Midbrain (tissue), 1 donor: ENCODE measurements at regions not wholly inside any gene's neighbourhood (a gene's known extent, or its start where the extent isn't known, plus 50 kb on each side); places are given as distances from the start of the nearest gene placed in this dataset.
A peak's percentile ranks its signal among the peaks of the same experiment; 100 is the strongest.

Source experiments
- DNase-seq: peaks from one replicate; lab custom pipeline; 2025; lab: John Stamatoyannopoulos, UW

DNA sequence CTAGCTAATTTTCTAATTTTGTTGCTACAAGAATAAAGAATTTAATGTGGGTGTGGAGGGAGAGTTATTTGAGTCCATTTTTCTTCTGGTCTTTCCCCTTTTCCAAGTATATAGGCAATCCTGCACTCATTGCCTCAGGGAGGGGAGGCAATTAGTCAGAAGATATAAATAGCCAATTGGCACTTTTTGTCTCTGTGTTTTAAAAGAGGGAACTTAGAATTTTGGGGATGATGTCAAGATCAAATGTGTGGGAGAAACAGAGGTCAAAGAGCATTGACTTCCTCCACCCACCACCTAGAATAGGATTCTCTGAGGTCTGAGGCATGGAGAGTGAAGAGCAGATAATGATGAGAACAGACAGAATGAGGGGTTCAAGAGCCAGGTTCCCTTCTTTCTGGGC is 120.3 kb upstream of the ZC3H12C start:
- DNase-seq: no peak

DNA sequence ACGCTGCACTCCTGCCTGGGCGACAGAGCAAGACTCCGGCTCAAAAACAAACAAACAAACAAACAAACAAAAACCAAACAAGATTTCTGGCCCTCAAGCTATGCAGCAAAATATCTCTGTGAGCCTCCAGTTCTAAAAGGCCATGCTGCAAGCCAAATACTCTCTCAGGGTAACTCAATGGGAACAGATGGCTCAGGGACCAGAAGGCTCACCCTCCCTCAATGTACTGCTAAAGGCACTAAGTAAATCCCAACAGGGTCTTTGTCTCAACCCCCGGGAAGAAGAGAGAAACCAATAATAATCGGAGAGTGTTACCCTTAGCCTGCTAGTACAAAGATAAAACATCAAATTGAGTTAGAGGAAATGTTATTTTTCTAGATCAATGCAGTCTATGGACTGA is 119.7 kb upstream of the ZC3H12C start:
- DNase-seq: no peak

DNA sequence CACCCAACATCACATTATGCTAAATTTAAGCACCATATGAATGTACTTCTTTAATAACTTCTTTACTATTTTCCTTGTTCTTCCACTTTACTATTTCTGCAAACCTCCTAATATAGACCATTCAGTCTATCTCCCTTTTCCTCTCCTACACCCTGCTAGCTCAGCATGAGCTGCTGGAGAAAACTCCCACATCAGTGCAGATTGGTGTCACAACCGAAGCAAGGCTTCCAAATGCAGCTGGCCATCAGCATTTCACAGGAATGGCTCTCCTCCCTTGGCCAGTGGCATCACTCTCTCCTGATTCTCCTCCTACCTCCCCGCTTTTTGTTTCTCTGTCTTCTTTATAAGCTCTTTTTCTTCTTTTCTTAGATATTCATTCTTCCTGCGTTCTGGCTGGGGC is 118.7 kb upstream of the ZC3H12C start:
- no peak for DNase-seq

DNA sequence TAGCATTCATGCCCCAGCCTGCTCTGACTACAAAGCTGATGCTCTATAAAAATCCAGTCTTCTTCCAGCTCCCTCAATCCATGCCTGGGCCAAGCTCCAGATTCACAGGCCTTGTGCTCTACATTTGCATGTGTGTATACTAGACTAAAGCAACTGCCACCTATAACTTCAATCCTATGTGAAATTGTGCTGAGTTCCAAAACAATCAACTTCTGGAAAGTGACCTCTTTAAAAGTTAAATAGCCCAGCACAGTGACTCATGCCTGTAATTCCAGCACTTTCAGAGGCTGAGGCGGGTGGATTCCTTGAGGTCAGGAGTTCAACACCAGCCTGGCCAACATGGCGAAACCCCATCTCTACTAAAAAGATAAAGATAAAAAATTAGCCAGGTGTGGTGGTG is 114.3 kb upstream of the ZC3H12C start:
- DNase-seq: no peak

DNA sequence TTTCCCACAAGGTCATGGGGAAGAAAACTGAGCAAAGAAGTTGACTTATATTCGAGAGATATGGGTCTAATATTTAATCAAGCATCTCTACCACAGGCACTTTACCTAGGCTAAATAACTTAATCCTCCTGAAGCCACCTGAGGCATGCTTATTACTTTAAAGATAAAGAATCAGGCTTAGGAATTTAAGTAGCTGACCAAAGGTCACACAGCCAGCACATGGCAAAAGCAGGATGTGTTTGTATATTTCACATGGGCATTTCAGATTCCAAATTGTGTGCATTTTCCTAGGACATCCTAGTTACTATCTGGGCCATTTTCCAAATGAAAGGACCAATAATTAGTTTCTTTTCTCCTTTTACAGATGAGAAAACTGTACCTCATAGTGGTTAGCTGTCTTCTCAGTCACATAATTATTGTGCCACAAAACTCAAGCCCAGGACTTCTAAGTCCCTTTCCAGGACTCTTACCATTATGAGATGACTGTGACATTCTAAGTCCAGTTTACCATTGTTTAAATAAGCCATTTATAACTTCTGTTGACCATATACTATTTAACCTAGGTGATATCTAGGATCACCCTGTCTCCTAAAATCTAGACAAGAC is 112.1 kb upstream of the ZC3H12C start:
- DNase-seq: no peak

DNA sequence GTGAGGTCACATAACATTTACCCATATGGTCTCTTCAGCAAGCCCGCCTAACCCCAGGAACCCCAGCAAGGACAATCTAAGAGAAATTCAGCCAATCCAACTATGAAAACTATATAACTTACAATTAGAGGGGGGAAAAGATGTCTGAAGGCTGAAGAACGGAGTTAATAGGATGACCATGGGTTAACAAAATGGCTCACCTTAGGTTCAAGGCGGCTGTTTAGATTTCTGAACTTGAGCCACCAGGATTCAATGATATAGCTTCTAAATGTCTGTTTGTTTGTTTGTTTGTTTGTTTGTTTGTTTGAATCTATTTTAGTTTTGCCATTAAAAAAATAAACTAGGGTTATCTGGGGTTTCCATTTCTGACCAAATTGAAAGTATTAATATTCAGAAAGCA is 109.8 kb upstream of the ZC3H12C start:
- DNase-seq: no peak

DNA sequence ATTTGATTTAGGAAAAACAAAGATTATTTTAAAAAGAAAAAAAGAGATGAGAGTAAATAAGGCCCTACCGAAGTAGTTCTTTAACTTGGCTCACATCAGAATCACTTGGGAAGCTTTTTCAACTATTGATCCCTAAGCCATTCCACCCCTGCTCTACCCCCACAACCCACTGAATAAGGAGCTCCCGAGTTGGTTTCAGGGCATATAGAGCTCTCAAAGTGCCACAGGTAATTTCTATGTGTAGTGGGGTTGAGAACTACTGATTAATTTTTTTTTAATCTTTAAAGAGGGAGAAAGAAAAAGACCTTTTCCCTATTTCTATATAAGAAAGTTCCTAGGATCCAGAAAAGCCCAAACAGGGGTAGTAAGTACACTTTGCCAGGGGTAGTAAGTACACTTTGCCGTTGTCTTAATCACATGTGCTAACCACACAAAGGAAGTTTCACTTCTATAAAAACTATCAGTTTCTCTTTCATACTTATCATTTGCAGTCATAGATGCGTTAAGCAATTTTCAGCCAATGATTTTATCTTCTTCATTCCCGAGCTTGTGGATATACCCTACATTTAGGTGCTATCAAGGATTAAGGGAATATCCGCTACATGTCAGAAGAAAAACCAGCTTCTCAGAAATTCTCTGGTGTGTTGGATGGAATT is 108.4 kb upstream of the ZC3H12C start:
- DNase-seq: no peak

DNA sequence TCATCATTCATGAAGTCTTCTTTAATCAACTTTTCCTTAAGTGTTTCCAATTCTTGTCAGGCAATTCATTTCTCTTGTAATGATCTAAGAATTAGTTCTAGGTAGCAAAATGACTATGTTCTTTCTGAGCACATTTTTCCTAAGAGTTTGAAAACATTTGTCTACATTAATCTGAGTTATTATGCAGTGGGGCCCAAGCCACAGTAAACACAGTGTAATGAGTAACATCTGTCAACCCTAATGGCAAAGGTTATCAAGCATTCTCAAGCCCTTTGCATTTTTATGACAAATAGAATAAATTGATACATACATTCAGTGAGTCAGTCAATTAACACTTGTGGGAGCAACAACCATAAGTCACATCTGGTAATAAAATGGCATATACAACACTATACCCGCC is 106.7 kb upstream of the ZC3H12C start:
- no peak for DNase-seq

DNA sequence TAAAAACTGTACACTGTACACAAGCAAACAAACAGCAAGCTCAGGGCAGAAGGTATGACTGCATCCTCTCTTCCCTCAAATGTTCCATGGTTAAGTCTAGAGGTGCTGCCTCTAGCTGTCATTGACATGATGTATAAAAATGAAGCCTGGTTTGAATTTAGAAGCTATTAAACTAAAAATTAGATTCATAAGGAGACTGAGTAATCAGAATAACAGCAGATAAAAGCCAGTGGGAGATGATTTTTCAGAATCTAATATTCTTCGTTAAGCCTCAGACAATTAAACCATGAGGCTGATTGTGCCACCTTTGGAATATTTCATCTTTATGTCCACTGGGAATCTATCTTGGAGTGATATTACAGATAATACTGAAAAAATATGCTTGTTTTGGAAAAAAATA is 101.4 kb upstream of the ZC3H12C start:
- DNase-seq: no peak

DNA sequence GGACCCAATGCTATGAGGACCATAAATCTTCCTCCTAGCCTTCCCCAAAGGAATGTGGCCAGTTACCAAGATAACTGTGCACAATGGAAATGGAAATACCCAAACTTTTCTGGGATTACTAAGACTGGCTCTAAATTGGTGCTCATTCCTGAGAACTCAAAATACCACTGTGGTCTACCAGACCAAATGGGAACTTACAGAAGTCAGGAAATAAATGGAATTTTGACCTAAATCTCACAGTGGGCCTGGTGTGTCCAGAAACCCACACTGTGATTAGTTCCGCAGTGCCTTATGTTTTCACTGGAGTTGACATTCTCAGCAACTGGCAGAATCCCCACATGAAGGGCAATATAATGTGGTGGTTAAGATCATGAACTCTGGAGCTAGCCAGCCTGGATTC is 99.4 kb upstream of the ZC3H12C start:
- DNase-seq: no peak

DNA sequence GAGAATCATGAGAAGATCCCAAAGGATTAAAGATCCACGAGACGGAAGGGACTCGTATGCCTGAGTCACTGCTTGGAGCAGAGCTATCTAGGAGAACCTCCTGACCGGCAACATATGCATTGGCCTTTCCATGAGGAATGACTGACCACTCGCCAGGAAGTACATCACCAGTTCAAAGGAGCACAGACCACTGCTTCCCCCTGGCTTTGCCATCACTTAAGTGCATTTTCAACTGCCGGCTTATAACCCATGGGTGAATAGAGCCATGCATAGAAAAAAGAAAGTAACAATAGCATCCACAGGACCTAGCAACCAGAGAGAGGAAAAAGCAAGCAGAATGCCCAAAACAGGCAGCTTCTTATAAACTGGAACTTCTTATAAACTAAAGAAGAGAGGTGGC is 98.3 kb upstream of the ZC3H12C start:
- DNase-seq: no peak

DNA sequence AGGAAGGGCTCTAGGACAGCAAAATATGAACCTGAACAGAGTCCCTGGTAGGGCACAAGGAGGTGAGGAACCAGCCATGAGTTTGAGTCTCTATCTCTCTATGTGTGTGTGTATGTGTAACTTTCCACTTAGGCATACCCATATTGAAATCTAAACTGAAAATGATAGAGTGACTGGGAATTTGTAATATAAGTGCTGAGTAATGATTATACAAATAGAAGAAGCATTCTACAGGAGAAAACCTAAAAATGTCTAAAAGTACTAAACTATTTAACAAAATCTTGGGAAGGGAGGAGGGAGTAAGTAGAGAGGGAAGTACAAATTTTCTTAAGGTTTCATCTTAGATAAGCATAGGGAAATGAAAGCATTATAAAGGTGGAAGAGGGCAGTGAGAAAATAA is 97.1 kb upstream of the ZC3H12C start:
- no peak for DNase-seq

DNA sequence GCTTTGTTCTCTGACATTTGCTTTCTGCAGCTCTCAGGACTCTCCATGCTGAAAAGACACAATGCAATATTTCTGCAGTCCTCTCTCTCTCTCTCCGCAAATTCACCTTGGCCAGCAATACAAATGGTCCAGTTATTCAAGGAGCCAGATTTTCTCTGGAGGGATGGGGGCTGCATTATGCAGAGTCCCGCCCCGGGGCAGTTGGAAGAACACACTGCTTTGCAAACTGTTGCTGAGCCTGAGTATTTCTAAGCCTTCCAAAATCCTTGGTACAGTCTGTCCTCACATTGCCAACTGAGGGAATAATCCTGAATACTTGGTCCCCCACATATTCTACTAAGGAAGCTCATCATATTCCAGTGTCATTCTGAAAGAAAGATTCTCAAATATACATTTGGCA is 94.3 kb upstream of the ZC3H12C start:
- DNase-seq: peak; percentile 40

DNA sequence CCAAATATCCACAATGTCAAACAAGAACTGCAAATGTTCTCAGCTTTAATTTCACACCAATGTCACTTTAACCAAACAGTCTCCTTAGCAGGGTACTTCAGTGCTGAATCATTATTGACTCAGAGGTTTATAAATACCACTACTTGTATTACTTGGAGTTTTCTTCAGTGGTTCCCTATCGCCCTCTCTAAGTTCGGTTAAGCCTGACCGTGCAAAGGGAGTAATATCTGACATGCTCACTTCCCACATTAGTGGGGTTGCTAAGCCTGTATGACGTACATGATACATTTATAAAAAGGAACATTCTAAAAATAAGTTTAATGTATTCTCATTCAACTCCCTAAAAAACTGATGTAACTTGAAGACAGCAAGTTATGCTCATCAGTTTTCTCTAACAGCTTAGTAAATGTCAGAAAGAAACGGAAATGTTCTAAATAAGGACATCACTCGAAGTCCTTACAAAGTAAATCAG is 93.1 kb upstream of the ZC3H12C start:
- DNase-seq: peak; percentile 13

DNA sequence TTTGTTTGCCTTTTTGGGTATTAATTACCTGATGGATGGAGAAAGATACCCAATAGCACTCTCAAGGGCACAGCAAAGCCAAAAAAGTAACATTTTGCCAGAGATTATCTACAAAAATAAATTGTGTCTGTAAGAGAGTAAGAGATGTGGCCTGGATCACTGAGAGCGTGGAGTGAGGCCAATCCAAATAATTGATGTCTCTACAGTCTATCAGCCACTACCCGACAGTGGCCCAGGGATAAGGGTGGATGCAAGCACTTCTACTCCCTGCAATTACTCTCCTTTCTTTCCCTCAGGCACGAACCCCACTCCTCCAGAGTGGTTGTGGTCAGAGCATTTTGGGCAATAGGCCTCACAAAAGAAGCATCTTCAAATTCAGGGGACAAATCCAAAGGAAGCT is 92.3 kb upstream of the ZC3H12C start:
- DNase-seq: no peak

DNA sequence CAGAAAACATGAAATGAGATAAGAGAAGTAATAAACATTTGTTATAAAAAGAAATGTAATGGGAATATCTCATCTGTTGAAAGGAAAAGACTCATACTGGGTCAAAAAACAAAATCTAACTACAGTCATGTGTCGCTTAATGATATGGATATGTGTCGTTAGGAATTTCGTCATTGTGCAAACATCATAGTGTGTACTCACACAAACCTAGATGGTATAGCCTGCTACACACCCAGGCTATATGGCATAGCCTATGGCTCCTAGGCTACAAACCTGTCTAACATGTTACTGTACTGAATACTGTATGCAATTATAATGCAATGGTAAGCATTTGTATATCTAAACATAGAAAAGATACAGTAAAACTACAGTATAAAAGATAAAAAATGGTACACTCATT is 89.8 kb upstream of the ZC3H12C start:
- no peak for DNase-seq

DNA sequence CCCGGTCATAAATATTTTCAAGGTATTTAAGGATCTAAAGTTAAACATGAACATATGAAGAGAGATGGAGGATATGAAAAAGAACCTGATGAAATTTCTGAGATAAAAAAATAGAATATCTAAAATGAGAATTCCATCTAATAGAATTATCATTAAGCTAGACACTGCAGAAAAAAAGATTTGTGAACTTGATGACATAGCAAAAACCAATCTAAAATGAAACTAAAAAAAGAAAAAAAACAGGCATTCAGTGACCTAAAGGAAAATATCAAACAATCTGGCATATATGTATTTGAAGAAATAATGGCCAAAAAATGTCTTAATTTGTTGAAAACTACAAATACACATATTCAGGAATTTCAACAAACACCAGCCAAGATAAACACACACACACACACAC is 81.6 kb upstream of the ZC3H12C start:
- DNase-seq: no peak

DNA sequence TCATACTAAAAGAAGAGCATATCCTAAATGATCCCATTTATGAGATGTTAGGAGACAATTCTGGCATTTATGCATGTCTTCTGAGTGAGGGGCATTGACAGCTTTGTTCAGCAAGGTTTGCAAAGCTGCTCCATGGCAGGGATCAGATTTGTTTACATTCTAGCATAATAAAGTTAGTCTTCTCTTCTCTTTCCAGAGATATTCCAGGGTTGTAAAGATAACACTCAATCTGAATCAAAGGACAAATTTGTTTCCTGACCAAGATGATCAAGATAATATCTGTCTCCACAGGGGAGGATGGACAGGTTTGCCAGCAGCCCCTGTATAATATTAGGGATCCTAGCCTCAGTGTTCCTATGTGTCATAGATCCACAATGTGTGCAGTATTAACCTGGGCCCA is 77.5 kb upstream of the ZC3H12C start:
- DNase-seq: no peak

DNA sequence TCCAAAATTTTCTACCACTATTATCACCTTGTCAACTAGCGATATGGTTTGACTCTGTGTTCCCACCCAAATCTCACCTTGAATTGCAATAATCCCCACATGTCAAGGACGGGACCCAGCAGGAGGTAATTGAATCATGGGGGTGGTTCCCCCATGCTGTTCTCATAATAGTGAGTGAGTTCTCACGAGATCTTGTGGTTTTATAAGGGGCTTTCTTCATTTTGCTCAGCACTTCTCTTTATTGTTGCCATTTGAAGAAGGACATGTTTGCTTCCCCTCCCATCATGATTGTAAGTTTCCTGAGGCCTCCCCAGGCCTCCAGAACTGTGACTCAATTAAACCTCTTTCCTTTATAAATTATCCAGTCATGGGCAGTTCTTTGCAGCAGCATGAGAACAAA is 73.5 kb upstream of the ZC3H12C start:
- no peak for DNase-seq

DNA sequence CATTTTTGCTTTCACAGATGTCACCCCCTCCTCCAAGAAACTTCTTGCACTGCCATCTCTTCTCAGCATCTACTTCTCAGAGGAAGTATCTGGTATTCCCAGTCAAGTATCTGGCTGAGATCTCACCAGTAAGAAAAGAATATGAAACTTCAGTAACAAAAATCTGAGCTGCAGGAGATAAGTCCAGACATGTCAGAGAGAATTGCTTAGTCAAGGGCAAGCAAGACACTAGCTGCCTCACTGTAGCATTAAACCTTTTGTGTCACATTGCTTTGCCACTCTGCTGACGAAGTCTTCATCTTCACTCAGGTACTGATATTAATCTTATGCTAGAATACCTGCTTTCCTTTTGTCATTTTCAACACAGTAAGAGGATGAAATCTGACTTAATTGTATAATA is 70.6 kb upstream of the ZC3H12C start:
- DNase-seq: no peak

DNA sequence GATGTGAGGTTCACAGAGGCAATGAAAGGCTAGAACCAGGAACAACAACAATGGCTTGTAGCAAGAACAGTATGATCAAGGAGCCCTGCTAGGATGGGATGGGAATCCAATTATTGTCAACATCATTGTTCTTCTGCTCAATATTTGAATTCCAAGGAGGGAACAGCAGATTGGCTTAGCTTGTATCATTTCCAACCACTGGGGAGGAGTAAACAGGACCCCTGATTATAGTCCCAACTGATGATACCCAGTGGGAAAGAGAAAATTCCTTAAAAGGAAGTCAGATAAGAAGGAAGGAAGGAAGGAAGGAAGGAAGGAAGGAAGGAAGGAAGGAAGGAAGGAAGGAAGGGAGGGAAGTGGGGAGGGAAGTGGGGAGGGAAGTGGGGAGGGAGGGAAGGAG is 69.5 kb upstream of the ZC3H12C start:
- no peak for DNase-seq

DNA sequence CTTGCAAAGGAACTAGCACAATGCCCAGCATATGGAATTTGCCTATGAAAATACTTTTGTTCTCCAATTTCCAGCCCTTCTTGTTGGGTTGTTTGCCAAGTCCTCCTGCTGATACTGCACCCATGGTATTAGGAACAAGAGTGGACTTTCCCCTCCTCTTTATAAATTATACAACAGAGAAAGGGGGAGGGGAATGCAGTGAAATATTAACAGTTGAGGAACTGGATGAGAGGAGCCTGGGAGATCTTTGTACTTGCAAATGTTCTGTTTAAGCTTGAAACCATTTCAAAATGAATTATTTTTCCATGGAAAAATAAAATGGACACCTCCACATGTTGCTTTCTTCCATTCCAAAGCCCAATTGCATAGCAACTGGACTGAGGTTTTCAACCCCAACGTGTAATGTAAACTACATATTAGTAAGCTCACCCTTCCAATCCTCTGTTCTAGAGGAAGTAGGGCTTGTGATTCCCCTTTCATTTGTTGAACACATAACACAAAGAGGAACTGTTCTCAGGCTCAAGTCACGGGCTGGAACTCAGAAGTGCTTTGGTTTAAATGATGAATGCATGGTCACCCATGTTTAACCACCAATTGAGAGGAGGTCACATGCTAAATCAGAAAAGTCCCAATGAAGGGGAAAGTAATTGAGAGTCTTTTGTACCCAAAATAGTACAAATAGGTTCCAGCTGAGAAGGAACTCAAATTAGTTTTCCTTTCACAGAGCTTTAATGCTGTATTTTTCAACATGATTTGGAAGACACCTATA is 66.2 kb upstream of the ZC3H12C start:
- DNase-seq: peak; percentile 67

DNA sequence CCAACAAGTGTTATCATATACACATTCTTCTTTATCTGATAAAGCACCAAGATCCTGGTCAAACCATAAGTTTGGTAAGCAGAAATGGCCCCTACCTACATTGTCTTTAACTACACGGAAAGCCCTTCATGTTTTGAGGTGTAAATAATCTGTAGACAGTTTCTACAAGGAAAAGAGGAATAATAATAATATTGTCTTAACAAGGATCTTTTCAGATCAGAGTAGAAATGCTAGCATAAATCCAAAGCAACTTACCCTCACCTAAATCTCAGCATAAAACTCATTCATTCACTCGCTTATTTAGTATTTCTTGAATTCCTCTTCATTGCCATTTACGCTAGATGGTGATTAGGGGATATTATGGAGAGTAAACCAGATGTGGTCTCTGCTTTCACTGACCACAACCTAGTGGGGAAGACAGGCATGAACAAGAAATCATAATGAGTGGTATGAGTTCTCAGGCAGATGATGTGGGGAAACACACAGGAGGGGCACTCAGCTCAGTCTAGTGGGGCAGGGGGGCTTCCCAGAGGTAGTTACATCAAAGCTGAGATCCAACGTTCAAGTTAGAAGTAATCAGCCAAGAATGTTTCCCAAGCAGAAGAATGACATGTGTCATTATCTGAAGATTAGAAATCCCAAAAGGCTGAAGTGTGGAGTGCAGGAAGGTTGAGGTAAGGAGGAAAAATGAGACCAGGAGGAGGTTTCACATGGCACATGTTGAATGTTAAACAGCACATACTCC is 65.4 kb upstream of the ZC3H12C start:
- DNase-seq: no peak
